Heart left ventricle (tissue), 13 donors: ENCODE measurements at regions not wholly inside any gene's neighbourhood (a gene's known extent, or its start where the extent isn't known, plus 50 kb on each side); places are given as distances from the start of the nearest gene placed in this dataset.

Experiments
- POLR2A ChIP-seq, 2 donors: fragments of 450-650 bp; IDR thresholded peaks; one replicate each; pipeline ENCODE4 v1.6.1; 2017; ENCODE audit warnings: antibody characterized with exemption in 2 of 2, mild to moderate bottlenecking in 2 of 2, moderate library complexity in 2 of 2
- TF ChIP-seq, protein P1 (sequence below), 12 donors: fragments of 200-600 bp; sonication (generic) in 4 of 12; IDR thresholded peaks; one replicate each; pipeline versions ENCODE4 v1.5.0 to v1.8.0; 2018 to 2022; ENCODE audit warnings: antibody characterized with exemption in 12 of 12, mild to moderate bottlenecking in 5 of 12
- donor health status: ischemic (EF 13 %, LVEDD 7.1; RV severe dilation, severe dysfunction).
- donor health status: DM: no; HTN: yes; CAD: no.
- donor health status: DM: no; HTN: no; CAD: no.
- donor health status: ischemic (EF 25% LVEDD 6.9; RV normal size, moderate dysfunction).
- donor health status: ischemic (EF 25% LVEDD 5.7; RV mildly dilated, moderate dysfunction).
- donor health status: ischemic (EF 35%, LVEDD 5.7; RV mildly dilated, moderate dysfunction).
- donor health status: nonischemic (EF 11% LVEDD 7.7; RV severe dilation, severe dysfunction).
- donor health status: DM: yes; HTN: yes; CAD: no.
- donor health status: PGD.
- donor health status: ischemic (EF 29% LVEDD 5.4; RV normal size, mild dysfunction).
- donor health status: nonischemic (EF 23%, LVEDD 6.1; RV moderate dilation, normal function).

DNA sequence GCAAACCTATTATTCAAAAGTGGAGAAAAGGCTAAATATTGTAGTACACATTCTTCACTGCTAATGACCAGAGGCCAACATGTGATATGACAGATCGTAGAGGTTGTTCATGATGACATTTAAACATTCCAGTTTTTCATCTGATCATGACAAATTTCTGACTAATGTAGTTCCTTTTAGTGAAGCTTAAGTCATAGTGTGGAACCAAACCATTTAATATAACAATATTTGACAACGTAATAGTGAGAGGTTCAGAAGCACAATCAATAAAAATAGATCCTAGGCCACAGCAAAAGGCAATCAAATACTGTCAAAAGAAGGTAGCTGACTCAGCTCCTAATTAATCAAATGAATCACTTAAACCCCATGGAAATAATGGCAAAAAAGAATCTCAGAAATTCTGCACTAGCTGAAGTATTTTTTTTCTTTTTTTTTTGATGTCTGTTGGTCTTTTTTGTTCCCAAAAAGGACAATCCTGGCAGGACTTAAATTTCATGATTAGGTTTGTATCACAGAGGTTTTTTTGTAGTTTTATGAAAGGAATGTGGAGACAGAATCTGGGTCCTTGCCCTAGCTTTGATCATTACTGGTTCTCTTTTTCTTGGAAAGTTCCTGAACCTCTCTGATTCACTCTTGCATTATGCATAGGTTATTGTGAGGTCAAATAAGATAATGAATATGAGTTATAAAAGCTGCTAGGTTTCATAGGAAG, 795.0 kb downstream of the DTWD2 start:
- TF ChIP-seq, protein P1, sequence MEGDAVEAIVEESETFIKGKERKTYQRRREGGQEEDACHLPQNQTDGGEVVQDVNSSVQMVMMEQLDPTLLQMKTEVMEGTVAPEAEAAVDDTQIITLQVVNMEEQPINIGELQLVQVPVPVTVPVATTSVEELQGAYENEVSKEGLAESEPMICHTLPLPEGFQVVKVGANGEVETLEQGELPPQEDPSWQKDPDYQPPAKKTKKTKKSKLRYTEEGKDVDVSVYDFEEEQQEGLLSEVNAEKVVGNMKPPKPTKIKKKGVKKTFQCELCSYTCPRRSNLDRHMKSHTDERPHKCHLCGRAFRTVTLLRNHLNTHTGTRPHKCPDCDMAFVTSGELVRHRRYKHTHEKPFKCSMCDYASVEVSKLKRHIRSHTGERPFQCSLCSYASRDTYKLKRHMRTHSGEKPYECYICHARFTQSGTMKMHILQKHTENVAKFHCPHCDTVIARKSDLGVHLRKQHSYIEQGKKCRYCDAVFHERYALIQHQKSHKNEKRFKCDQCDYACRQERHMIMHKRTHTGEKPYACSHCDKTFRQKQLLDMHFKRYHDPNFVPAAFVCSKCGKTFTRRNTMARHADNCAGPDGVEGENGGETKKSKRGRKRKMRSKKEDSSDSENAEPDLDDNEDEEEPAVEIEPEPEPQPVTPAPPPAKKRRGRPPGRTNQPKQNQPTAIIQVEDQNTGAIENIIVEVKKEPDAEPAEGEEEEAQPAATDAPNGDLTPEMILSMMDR (IDR thresholded peaks at IDR 0.05): no peak
- TF ChIP-seq POLR2A (IDR thresholded peaks at IDR 0.05): no peak
